SK-N-SH treated with all-trans-retinoic acid at 6 μM for 48 hours (cell line): ENCODE measurements at regions not wholly inside any gene's neighbourhood (a gene's known extent, or its start where the extent isn't known, plus 50 kb on each side); places are given as distances from the start of the nearest gene placed in this dataset.

Experiments
- ATAC-seq: fragments of 200-7000 bp; cut with Tn5 transposase; 3 replicates; pipeline ENCODE4 v1.9.1; 2020; ENCODE audit warnings: mild to moderate bottlenecking, moderate library complexity
- ARNTL ChIP-seq: fragments of 450-650 bp; formaldehyde crosslinking; IDR thresholded peaks from 2 replicates; pipeline ENCODE4 v1.5.0; 2020; ENCODE audit warnings: low read depth, mild to moderate bottlenecking, moderate library complexity, borderline replicate concordance
- BACH2 ChIP-seq: fragments of 250-450 bp; sonication (Bioruptor Pico); IDR thresholded peaks from 2 replicates; pipeline ENCODE4 v1.9.0; 2021; ENCODE audit warnings: mild to moderate bottlenecking, borderline replicate concordance
- CSRNP3 ChIP-seq: fragments of 250-450 bp; sonication (Bioruptor Pico); IDR thresholded peaks from 2 replicates; pipeline ENCODE4 v1.5.1; 2021; ENCODE audit warnings: mild to moderate bottlenecking, moderate library complexity
- ESRRG ChIP-seq: fragments of 250-450 bp; sonication (Bioruptor Pico); IDR thresholded peaks from 2 replicates; pipeline ENCODE4 v1.6.1; 2021; ENCODE audit warnings: mild to moderate bottlenecking
- ISL1 ChIP-seq: fragments of 250-450 bp; sonication (Bioruptor Pico); IDR thresholded peaks from 2 replicates; pipeline ENCODE4 v2.1.2; 2022; ENCODE audit warnings: mild to moderate bottlenecking, moderate library complexity
- OSR1 ChIP-seq: fragments of 250-450 bp; sonication (Bioruptor Pico); IDR thresholded peaks from 2 replicates; pipeline ENCODE4 v1.8.0; 2022; ENCODE audit warnings: moderate library complexity, mild to moderate bottlenecking, inconsistent platforms
- PPARA ChIP-seq: fragments of 250-450 bp; sonication (Bioruptor Pico); IDR thresholded peaks from 2 replicates; pipeline ENCODE4 v1.5.0; 2020; ENCODE audit warnings: mild to moderate bottlenecking, borderline replicate concordance
- RARB ChIP-seq: fragments of 250-450 bp; sonication (Bioruptor Pico); IDR thresholded peaks from 2 replicates; pipeline ENCODE4 v1.8.0; 2021; ENCODE audit warnings: mild to moderate bottlenecking, moderate library complexity
- SNAI2 ChIP-seq: fragments of 250-450 bp; sonication (Bioruptor Pico); IDR thresholded peaks from 2 replicates; pipeline ENCODE4 v1.5.0; 2020; ENCODE audit warnings: mild to moderate bottlenecking, moderate library complexity
- TCF4 ChIP-seq: fragments of 250-450 bp; sonication (Bioruptor Pico); IDR thresholded peaks from 2 replicates; pipeline ENCODE4 v1.8.0; 2021; ENCODE audit warnings: mild to moderate bottlenecking, moderate library complexity, borderline replicate concordance
- TOX ChIP-seq: fragments of 250-450 bp; sonication (Bioruptor Pico); IDR thresholded peaks from 2 replicates; pipeline ENCODE4 v1.8.0; 2021; ENCODE audit warnings: mild to moderate bottlenecking, moderate library complexity, borderline replicate concordance
- TSHZ2 ChIP-seq: fragments of 250-450 bp; sonication (Bioruptor Pico); IDR thresholded peaks from 2 replicates; pipeline ENCODE4 v1.5.0; 2020; ENCODE audit warnings: mild to moderate bottlenecking, moderate library complexity
- ZC3H10 ChIP-seq: fragments of 250-450 bp; sonication (Bioruptor Pico); IDR thresholded peaks from 2 replicates; pipeline ENCODE4 v1.5.1; 2021; ENCODE audit warnings: mild to moderate bottlenecking, moderate library complexity
- ZFP3 ChIP-seq: fragments of 250-450 bp; sonication (Bioruptor Pico); IDR thresholded peaks from 2 replicates; pipeline ENCODE4 v1.5.0; 2020; ENCODE audit warnings: mild to moderate bottlenecking, moderate library complexity
- ZFP30 ChIP-seq: fragments of 450-650 bp; formaldehyde crosslinking; IDR thresholded peaks from 2 replicates; pipeline ENCODE4 v1.5.0; 2022; ENCODE audit warnings: mild to moderate bottlenecking, moderate library complexity
- ZNF565 ChIP-seq: fragments of 450-650 bp; formaldehyde crosslinking; conservative IDR thresholded peaks from 2 replicates; pipeline ENCODE4 v1.5.0; 2020; ENCODE audit warnings: low read depth, mild to moderate bottlenecking, moderate library complexity
- ZNF70 ChIP-seq: fragments of 450-650 bp; formaldehyde crosslinking; IDR thresholded peaks from 2 replicates; pipeline ENCODE4 v1.5.0; 2020; ENCODE audit warnings: mild to moderate bottlenecking, moderate library complexity
- ZNF8 ChIP-seq: fragments of 450-650 bp; formaldehyde crosslinking; IDR thresholded peaks from 2 replicates; pipeline ENCODE4 v1.5.0; 2020; ENCODE audit warnings: mild to moderate bottlenecking, moderate library complexity
- TF ChIP-seq, protein P1 (sequence below): fragments of 250-450 bp; sonication (Bioruptor Pico); IDR thresholded peaks from 2 replicates; pipeline ENCODE4 v1.8.0; 2021; ENCODE audit warnings: low read depth, mild to moderate bottlenecking, moderate library complexity, borderline replicate concordance
- TF ChIP-seq, protein P2 (sequence below): fragments of 250-450 bp; sonication (Bioruptor Pico); IDR thresholded peaks from 2 replicates; pipeline ENCODE4 v1.5.1; 2020; ENCODE audit warnings: low read depth, mild to moderate bottlenecking, moderate library complexity
- TF ChIP-seq, protein P3 (sequence below): fragments of 250-450 bp; sonication (Bioruptor Pico); IDR thresholded peaks from 2 replicates; pipeline ENCODE4 v1.8.0; 2020; ENCODE audit warnings: mild to moderate bottlenecking, moderate library complexity, borderline replicate concordance

DNA sequence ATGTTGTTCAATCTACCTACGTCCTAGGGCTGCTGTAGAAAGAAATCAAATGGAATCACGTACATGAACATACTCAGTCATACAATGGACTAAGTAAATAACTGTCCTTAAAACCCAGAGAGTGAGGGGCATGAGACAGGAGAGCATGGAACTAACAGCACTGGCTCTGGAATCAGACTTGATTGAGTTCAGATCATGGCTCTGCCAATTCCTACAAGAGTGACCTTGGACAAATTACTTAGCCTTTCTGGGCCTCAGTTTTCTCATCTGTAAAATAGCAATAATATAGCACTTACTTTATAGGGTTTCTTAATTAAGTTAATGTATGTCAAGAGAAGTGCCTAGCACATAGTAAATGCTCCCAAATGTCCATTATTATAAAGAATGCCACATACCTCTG is 106.8 kb downstream of the HNRNPLL start:
- no peak for ATAC-seq
- TF ChIP-seq PPARA (CRISPR knock-in tag) (no peak), TOX (CRISPR knock-in tag) (no peak), ISL1 (CRISPR knock-in tag) (no peak), OSR1 (CRISPR knock-in tag) (no peak), SNAI2 (CRISPR knock-in tag) (no peak), ZNF8 (CRISPR knock-in tag) (no peak), ZFP30 (CRISPR knock-in tag) (no peak), ZNF565 (CRISPR knock-in tag) (no peak), TSHZ2 (CRISPR knock-in tag) (no peak), ZFP3 (CRISPR knock-in tag) (no peak), ARNTL (no peak), BACH2 (CRISPR knock-in tag) (no peak), RARB (no peak), TCF4 (CRISPR knock-in tag) (no peak), ZC3H10 (no peak)
- TF ChIP-seq, protein P1, sequence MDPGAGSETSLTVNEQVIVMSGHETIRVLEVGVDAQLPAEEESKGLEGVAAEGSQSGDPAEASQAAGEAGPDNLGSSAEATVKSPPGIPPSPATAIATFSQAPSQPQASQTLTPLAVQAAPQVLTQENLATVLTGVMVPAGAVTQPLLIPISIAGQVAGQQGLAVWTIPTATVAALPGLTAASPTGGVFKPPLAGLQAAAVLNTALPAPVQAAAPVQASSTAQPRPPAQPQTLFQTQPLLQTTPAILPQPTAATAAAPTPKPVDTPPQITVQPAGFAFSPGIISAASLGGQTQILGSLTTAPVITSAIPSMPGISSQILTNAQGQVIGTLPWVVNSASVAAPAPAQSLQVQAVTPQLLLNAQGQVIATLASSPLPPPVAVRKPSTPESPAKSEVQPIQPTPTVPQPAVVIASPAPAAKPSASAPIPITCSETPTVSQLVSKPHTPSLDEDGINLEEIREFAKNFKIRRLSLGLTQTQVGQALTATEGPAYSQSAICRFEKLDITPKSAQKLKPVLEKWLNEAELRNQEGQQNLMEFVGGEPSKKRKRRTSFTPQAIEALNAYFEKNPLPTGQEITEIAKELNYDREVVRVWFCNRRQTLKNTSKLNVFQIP (CRISPR knock-in tag): no peak
- TF ChIP-seq, protein P2, sequence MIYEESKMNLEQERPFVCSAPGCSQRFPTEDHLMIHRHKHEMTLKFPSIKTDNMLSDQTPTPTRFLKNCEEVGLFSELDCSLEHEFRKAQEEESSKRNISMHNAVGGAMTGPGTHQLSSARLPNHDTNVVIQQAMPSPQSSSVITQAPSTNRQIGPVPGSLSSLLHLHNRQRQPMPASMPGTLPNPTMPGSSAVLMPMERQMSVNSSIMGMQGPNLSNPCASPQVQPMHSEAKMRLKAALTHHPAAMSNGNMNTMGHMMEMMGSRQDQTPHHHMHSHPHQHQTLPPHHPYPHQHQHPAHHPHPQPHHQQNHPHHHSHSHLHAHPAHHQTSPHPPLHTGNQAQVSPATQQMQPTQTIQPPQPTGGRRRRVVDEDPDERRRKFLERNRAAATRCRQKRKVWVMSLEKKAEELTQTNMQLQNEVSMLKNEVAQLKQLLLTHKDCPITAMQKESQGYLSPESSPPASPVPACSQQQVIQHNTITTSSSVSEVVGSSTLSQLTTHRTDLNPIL (CRISPR knock-in tag): no peak
- TF ChIP-seq, protein P3, sequence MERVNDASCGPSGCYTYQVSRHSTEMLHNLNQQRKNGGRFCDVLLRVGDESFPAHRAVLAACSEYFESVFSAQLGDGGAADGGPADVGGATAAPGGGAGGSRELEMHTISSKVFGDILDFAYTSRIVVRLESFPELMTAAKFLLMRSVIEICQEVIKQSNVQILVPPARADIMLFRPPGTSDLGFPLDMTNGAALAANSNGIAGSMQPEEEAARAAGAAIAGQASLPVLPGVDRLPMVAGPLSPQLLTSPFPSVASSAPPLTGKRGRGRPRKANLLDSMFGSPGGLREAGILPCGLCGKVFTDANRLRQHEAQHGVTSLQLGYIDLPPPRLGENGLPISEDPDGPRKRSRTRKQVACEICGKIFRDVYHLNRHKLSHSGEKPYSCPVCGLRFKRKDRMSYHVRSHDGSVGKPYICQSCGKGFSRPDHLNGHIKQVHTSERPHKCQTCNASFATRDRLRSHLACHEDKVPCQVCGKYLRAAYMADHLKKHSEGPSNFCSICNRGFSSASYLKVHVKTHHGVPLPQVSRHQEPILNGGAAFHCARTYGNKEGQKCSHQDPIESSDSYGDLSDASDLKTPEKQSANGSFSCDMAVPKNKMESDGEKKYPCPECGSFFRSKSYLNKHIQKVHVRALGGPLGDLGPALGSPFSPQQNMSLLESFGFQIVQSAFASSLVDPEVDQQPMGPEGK (CRISPR knock-in tag): no peak

GRCh38 chr2:38494394-38494793 is 108.3 kb downstream of the HNRNPLL start:
- TF ChIP-seq, protein P2 (CRISPR knock-in tag): no peak
- no peak for TF ChIP-seq BACH2 (CRISPR knock-in tag)
- no peak for TF ChIP-seq ESRRG (CRISPR knock-in tag)
- no peak for TF ChIP-seq ZNF565 (CRISPR knock-in tag)
- no peak for TF ChIP-seq CSRNP3
- no peak for TF ChIP-seq TOX (CRISPR knock-in tag)
- TF ChIP-seq ZFP3 (CRISPR knock-in tag): no peak
- TF ChIP-seq, protein P3 (CRISPR knock-in tag): no peak
- no peak for TF ChIP-seq ZNF8 (CRISPR knock-in tag)
- TF ChIP-seq ZNF70 (CRISPR knock-in tag): no peak
- TF ChIP-seq, protein P1 (CRISPR knock-in tag): no peak
- ATAC-seq: peak; percentile 33; the same call in 1 of the 3 replicates
